ENCODE measurements at regions not wholly inside any gene's neighbourhood (a gene's known extent, or its start where the extent isn't known, plus 50 kb on each side); places are given as distances from the start of the nearest gene placed in this dataset.

DNA sequence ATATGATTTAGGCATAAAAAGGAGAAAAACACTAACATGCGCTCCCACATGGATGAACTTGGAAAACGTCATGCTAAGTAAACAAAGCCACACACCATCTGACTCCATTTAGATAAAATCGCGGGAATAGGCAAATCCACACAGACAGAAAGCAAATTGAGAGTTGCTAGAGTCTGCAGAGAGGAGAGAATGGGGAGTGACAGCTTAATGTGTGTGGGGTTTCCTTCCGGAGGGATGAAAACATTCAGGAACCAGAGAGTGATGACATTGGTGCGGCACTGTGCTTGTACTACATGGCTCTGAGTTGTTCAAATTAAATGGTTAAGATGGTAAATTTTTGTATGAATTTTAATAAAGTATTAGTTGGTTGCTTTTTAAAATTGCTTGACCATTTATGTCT, 482.9 kb upstream of the AKR1E2 start:
- no peak for DNase-seq (ENCODE audit: low spot score)

GRCh38 chr10:4338768-4339167, 487.2 kb upstream of the AKR1E2 start:
- no peak for DNase-seq (ENCODE audit: low spot score)

- no peak for DNase-seq (ENCODE audit: low spot score)
Measured at GRCh38 chr10:4337563-4337962, 488.4 kb upstream of the AKR1E2 start.

GRCh38 chr10:4334871-4335270, 491.1 kb upstream of the AKR1E2 start:
- no peak for DNase-seq (ENCODE audit: low spot score)

DNA sequence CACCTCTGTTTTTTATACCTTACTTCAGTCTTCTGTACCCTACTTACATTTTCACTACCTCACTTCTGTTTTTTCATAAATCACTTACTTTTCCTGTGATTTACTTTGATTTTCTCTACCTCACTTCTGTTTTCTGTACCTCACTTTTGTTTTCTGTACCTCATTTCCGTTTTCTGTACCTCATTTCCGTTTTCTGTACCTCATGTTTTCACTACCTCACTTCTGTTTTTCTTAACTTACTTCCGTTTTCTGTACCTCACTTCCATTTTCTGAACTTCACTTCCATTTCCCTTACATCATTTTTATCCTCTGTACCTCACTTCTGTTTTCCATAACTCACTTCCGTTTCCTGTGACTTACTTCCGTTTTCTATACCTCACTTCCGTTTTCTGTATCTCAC, 492.0 kb upstream of the AKR1E2 start:
- no peak for DNase-seq (ENCODE audit: low spot score)

GRCh38 chr10:4333459-4333894, 492.5 kb upstream of the AKR1E2 start:
- DNase-seq (ENCODE audit: low spot score), result no peak

GRCh38 chr10:4332764-4333458, 493.1 kb upstream of the AKR1E2 start:
- no peak for DNase-seq (ENCODE audit: low spot score)

DNA sequence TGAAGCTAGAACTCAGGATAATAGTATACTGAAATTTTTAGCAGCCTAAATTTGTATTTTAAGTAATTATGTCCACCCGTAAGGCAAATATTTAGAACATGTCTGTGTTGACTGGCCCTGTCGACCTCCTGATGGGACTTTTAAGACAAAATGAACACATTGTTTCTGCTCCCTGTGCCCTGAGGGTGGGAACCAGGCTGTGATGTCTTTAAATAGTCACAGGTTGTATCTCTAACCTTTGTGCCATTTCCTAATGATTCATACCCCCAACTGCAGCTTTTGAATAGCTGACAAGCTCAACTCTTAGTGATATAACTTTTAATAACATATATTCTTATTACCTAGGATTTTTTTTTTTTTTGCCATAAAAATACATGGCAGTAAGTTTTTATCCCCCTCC, 494.9 kb upstream of the AKR1E2 start:
- no peak for DNase-seq (ENCODE audit: low spot score)

DNA sequence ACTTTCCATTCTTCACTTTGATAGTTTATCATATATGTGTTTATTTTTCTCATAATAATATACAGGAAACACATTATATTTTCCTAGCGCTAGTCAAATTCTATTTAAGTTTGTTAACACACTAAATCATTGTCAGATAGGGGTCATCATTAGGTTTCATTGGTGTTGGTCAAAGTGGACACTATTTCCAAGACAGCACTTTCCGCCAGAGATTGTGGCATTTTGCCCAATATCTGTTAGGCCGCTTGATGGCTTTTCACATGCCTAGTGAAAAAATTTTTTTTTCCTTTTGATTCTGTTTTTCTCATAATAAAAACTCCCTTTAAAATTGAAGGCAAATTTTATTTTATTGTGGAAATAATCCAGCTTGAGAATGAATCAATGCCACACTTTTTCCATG, 495.4 kb upstream of the AKR1E2 start:
- no peak for DNase-seq (ENCODE audit: low spot score)

GRCh38 chr10:4329225-4329624, 496.8 kb upstream of the AKR1E2 start:
- DNase-seq (ENCODE audit: low spot score), result no peak

- DNase-seq (ENCODE audit: low spot score), result no peak
Measured at GRCh38 chr10:4326647-4327046, 499.4 kb upstream of the AKR1E2 start.

DNA sequence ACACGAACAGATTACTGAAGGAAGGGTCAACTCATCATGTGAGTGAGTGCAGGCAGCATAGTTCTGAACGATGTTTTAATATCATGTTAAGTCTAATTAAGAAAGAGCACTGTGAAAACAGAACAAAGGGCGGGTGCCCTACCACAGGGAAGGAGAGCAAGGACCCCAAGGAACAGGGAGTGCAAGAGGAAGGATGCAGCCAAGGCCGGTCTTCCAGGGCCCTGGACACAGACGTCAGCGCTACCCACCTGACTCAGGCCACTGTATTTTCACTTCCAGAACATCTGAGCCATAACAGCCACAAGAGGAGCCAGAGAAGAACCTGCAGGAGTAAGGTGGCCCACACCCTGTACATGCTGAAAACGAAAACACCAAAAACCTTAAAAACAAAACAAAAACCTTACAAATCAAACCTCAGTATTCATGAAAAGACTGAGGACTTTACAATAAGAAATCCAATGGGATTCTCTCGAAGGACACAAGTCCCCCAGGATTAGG, 506.1 kb upstream of the AKR1E2 start:
- no peak for DNase-seq (ENCODE audit: low spot score)

- no peak for DNase-seq (ENCODE audit: low spot score)
Measured at GRCh38 chr10:4316161-4316810, 509.7 kb upstream of the AKR1E2 start.

DNA sequence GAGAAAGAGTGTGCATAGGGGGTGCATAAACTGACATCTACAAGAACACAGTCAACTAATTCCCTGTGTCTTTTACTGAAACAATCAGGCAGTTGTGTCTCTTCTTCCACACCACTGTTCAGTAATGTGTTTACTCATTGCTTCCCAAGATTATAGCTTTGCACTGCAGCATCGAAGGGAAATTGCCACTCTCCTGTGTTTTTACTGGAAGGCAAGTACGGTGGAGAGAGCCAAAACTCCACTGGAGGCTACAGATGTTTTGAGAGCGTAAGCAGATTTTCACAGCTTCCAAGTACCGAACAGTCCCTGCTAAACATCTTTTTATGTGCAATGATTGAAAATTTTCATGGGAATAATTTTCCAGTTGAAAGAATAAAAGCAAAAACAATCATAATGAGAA, 510.5 kb upstream of the AKR1E2 start:
- DNase-seq (ENCODE audit: low spot score), result no peak

DNA sequence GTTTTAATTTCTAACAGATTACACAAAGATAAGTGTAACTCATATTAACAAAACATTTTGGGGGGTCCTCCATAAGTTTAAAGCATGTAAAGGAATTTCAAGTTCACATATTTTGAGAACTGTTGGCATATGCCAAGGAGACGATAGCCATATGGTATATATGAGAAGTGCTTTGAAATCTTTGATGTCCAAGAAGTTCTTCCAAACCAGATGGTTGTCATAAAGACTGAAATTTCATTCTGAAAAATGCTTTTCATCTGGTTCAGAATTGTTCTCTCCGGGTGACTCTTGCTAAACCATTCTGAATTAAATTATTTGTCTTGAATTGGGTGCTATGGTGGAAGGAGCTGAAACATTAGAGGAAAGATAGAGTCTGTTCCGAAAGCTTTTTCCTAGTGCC, 513.0 kb upstream of the AKR1E2 start:
- no peak for DNase-seq (ENCODE audit: low spot score)

DNA sequence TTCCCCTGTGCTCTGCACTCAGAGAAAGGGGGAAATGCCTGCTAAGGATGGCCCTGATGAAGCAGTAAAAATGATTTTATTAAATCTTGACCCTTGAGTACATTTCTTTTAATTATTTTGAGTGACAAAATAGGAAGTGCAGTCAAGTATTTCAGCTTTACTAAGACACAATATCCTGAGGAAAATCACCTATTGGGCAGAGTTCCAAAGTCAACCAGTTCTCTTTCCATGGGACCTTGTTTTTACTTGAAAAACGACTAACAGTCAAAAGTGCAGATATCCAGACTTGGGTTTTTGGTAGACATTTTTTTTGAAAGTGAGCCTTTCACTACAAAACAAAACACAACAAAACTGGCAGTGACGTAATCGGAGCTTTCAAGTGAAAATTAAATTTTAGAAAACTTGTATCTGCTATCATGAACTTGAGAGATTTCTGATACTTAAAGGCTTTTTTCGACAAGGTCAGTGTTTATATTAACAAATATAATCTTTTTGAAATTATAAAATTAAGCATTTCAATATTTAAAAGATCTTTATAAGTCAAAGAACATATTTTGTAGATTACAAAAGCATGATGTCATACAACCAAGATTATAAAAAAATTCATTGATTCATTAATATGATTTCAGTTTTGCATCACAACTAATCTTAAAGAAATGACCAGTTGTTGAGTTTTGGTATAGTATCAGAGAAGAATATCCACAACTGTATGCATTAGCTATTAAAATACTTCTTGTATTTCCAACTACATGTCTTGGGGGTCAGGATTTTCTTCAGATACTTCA, 513.8 kb upstream of the AKR1E2 start:
- no peak for DNase-seq (ENCODE audit: low spot score)

DNA sequence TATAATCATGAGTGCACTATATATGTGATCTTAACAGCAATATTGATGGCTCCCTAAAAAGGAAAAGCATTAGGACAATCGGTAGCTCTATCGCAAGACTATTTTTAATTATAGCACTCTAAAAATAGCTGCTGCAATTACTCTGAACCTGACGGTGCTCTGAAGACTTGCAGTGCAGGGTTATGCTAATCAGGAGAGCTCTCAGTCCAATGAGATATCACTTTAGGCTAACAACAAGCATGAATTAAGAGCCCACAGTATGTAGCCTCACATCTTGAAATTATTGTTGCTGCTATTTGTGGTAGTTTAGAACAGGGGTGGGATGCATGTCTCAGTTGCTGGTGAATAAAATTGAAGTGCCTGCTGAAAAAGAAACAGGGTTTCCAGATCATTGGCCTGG, 515.8 kb upstream of the AKR1E2 start:
- DNase-seq (ENCODE audit: low spot score), result no peak

- DNase-seq (ENCODE audit: low spot score), result no peak
Measured at GRCh38 chr10:4307910-4308309, 518.1 kb upstream of the AKR1E2 start.

DNA sequence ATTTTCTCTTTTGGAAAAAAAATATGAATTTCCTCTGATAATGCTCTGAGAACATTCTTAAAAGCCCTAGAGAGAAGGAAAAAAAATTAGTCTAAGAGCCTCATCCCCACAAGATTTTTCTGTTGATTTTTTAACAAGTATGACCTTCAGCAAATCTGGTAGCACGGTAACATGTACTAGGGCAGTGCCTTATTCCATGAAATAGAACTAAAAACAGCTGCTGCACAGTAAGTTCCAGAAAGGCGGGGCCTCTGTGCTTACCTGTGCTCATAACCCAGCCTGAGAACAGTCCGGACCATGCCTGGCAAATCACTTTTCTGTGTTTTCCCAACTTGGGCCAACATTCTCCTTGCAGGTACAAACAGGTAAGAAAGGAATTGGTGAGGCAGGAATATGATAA, 519.1 kb upstream of the AKR1E2 start:
- DNase-seq (ENCODE audit: low spot score), result no peak

DNA sequence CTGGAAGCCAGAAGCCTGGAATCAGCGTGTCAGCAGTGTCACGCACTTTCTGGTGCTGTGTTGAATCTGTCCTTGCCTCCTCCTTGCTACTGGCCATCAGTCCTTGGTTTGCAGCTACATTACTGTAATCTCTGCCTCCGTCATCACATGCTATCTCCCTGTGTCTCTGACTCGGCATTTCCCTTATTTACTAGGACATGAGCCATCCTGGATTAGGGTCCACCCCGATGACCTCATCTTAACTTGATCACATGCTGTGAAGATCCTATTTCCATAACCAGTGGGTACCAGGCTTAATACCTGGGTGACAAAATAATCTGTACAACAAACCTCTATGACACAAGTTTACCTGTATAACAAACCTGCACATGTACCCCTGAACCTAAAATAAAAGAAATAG, 518.0 kb upstream of the KLF6 start:
- no peak for DNase-seq (ENCODE audit: low spot score)

GRCh38 chr10:4301291-4302045, 516.5 kb upstream of the KLF6 start:
- no peak for DNase-seq (ENCODE audit: low spot score)

DNA sequence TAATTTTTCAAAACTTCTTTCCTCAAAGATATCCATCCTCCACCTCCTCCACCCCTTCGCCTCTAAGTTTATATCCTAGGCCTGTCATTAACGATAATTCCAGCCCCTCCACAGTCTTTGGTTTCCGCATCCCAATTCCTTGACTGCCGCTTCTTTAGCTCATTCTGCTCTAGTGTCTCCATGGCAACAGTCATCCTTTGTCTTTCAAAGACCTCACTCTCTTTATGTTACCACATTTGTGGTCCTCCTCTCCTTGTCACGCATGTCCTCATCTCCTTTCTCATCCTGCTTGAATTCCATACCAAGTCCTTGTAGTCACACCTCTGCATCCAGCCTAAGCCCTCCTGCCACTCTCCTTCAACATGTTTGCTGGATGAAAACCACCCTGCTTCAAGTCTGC, 511.2 kb upstream of the KLF6 start:
- no peak for DNase-seq (ENCODE audit: low spot score)

Measured in hematopoietic multipotent progenitor cell treated with erythropoietin and hydrocortisone succinate and interleukin-3 and kit ligand, for 17 days (in vitro differentiated cells).